ENCODE measurements at regions not wholly inside any gene's neighbourhood (a gene's known extent, or its start where the extent isn't known, plus 50 kb on each side); places are given as distances from the start of the nearest gene placed in this dataset.
"Not testable (repeated sequence)": the region's sequence is repeated elsewhere in the genome, so short reads cannot be mapped to it uniquely, and the experiment has no call there.

DNA sequence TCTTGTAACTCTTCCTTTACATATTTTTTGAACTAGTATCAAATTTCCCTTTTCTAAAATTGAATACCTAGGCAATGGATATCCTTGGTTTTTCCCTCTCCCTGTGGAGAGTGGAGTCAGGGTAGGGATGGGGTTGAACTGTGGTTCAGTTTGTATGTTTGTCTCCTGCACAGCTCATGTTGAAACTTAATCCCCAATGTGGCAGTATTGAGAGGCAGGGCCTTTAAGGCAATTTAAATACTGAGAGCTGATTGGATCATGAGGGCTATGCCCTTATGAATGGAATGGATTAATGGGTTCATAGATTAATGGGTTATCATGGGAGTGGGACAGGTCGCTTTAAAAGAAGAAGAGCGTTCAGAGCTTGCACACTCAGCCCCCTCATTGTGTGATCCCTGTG, 127.2 kb upstream of the RGS6 start:
- no peak overlapping the region for H3K27ac Mint-ChIP-seq
- peaks cover 0 to 2% (median 0%) of the 10 kb centered on the region in 4 donors for H3K4me1 Mint-ChIP-seq
- Histone ChIP-seq H3K36me3 (ENCODE audit: control insufficient read depth, insufficient read depth, low read length) (no peaks in the 10 kb centered on the region), H3K27ac (ENCODE audit: insufficient read depth, low read length, poor library complexity, severe bottlenecking) (no peak overlapping the region), H3K27me3 (ENCODE audit: control insufficient read depth, insufficient read depth, low read length) (peaks cover 11% of the 10 kb centered on the region), H3K4me1 (ENCODE audit: control insufficient read depth, insufficient read depth, low read length, poor library complexity, severe bottlenecking) (no peaks in the 10 kb centered on the region), H3K9me3 (ENCODE audit: control insufficient read depth in 2 of 2, low read length in 2 of 2) (no peaks in the 10 kb centered on the region), H3K4me3 (ENCODE audit: low read depth, low read length) (no peak overlapping the region)
- H3K9me3 Mint-ChIP-seq = peaks cover 0 to 6% (median 2%) of the 10 kb centered on the region in 7 donors
- ATAC-seq (ENCODE audit: low read depth in 2 of 2) = no peak
- no peaks in the 10 kb centered on the region for H3K36me3 Mint-ChIP-seq
- H3K4me3 Mint-ChIP-seq = no peak overlapping the region
- no peak for DNase-seq
- H3K27me3 Mint-ChIP-seq = peaks cover 28% of the 10 kb centered on the region

DNA sequence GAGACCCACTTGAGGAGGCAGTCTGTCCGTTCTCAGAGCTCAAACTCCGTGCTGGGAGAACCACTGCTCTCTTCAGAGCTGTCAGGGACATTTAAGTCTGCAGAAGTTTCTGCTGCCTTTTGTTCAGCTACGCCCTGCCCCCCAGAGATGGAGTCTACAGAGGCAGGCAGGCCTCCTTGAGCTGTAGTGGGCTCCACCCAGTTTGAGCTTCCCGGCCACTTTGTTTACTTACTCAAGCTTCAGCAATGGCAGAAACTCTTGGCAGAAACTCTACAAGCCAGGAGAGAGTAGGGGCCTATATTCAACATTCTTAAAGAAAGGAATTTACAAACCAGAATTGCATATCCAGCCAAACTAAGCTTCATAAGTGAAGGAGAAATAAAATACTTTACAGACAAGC, 125.2 kb upstream of the RGS6 start:
- Mint-ChIP-seq H3K9me3 (peaks cover 0 to 14% (median 5%) of the 10 kb centered on the region in 7 donors), H3K27me3 (peaks cover 29% of the 10 kb centered on the region)
- H3K9me3 ChIP-seq (ENCODE audit: control insufficient read depth in 2 of 2, low read length in 2 of 2); H3K4me3 Mint-ChIP-seq; H3K36me3 Mint-ChIP-seq; H3K27ac Mint-ChIP-seq; H3K27ac ChIP-seq (ENCODE audit: insufficient read depth, low read length, poor library complexity, severe bottlenecking); H3K36me3 ChIP-seq (ENCODE audit: control insufficient read depth, insufficient read depth, low read length); ATAC-seq (ENCODE audit: low read depth in 2 of 2); H3K4me3 ChIP-seq (ENCODE audit: low read depth, low read length); DNase-seq; H3K4me1 Mint-ChIP-seq; H3K27me3 ChIP-seq (ENCODE audit: control insufficient read depth, insufficient read depth, low read length); H3K4me1 ChIP-seq (ENCODE audit: control insufficient read depth, insufficient read depth, low read length, poor library complexity, severe bottlenecking): not testable (repeated sequence)

- not testable (repeated sequence) for DNase-seq; ATAC-seq (ENCODE audit: low read depth in 2 of 2); H3K4me3 Mint-ChIP-seq; H3K36me3 ChIP-seq (ENCODE audit: control insufficient read depth, insufficient read depth, low read length); H3K4me1 ChIP-seq (ENCODE audit: control insufficient read depth, insufficient read depth, low read length, poor library complexity, severe bottlenecking); H3K27me3 ChIP-seq (ENCODE audit: control insufficient read depth, insufficient read depth, low read length); H3K27ac Mint-ChIP-seq; H3K27ac ChIP-seq (ENCODE audit: insufficient read depth, low read length, poor library complexity, severe bottlenecking); H3K4me3 ChIP-seq (ENCODE audit: low read depth, low read length); H3K4me1 Mint-ChIP-seq; H3K9me3 ChIP-seq (ENCODE audit: control insufficient read depth in 2 of 2, low read length in 2 of 2); H3K36me3 Mint-ChIP-seq
- peaks cover 0 to 14% (median 5%) of the 10 kb centered on the region in 7 donors for H3K9me3 Mint-ChIP-seq
- peaks cover 27% of the 10 kb centered on the region for H3K27me3 Mint-ChIP-seq
Observed at GRCh38 chr14:71810800-71811199, 121.4 kb upstream of the RGS6 start.

DNA sequence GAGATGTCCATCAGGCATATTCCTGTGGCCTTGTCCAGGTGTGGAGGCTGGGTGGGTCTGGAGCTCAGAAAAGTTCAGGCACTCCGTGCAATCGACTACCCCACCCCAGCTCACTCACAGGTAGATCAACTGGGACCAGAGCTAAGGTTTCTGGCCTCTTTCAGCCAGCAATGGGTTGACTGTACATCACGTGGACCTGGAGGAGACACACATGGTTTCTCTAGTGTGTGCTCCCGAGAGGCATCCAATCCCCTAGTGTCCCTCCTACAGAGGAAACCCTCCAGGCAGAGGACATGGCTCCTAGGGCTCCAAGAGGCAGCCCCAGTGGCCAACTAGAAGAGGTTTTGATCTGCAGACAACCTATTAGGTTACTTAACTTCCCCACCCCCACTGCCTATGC, 119.5 kb upstream of the RGS6 start:
- H3K4me1 Mint-ChIP-seq = no peaks in the 10 kb centered on the region
- no peaks in the 10 kb centered on the region for H3K36me3 Mint-ChIP-seq
- H3K4me3 Mint-ChIP-seq = no peak overlapping the region
- ATAC-seq (ENCODE audit: low read depth in 2 of 2) (no peak), DNase-seq (no peak)
- Histone ChIP-seq H3K27me3 (ENCODE audit: control insufficient read depth, insufficient read depth, low read length) (no peaks in the 10 kb centered on the region), H3K9me3 (ENCODE audit: control insufficient read depth in 2 of 2, low read length in 2 of 2) (no peaks in the 10 kb centered on the region), H3K36me3 (ENCODE audit: control insufficient read depth, insufficient read depth, low read length) (no peaks in the 10 kb centered on the region), H3K4me3 (ENCODE audit: low read depth, low read length) (no peak overlapping the region), H3K27ac (ENCODE audit: insufficient read depth, low read length, poor library complexity, severe bottlenecking) (no peak overlapping the region), H3K4me1 (ENCODE audit: control insufficient read depth, insufficient read depth, low read length, poor library complexity, severe bottlenecking) (no peaks in the 10 kb centered on the region)
- H3K9me3 Mint-ChIP-seq = peaks cover 0 to 14% (median 2%) of the 10 kb centered on the region in 7 donors
- no peak overlapping the region for H3K27ac Mint-ChIP-seq
- H3K27me3 Mint-ChIP-seq = peaks cover 35% of the 10 kb centered on the region

DNA sequence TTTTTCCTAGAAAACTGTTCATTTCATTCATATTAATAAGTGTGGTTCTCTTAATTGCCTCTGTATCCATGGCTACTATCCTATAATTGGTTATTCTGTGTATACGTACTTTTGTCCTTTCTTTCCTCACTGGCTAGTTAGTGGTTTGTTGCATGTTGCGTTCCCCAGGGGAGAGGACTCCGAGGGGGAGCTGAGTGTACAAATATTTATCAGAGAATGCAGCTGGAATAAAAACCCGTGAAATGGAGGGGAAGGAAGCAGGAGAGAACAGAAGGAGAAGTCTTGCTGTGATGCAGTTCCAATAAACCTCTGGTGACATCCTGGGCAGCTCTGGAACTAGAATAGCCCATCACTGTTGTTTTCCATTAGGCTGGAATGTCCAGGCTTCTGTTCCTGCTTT, 117.1 kb upstream of the RGS6 start:
- Histone ChIP-seq H3K27me3 (ENCODE audit: control insufficient read depth, insufficient read depth, low read length) (no peaks in the 10 kb centered on the region), H3K4me1 (ENCODE audit: control insufficient read depth, insufficient read depth, low read length, poor library complexity, severe bottlenecking) (no peaks in the 10 kb centered on the region), H3K27ac (ENCODE audit: insufficient read depth, low read length, poor library complexity, severe bottlenecking) (no peak overlapping the region), H3K36me3 (ENCODE audit: control insufficient read depth, insufficient read depth, low read length) (no peaks in the 10 kb centered on the region), H3K9me3 (ENCODE audit: control insufficient read depth in 2 of 2, low read length in 2 of 2) (no peaks in the 10 kb centered on the region), H3K4me3 (ENCODE audit: low read depth, low read length) (no peak overlapping the region)
- Mint-ChIP-seq H3K36me3 (no peaks in the 10 kb centered on the region), H3K9me3 (peaks cover 0 to 8% (median 0%) of the 10 kb centered on the region in 7 donors), H3K4me3 (no peak overlapping the region), H3K27ac (no peak overlapping the region), H3K4me1 (no peaks in the 10 kb centered on the region), H3K27me3 (peaks cover 41% of the 10 kb centered on the region)
- ATAC-seq (ENCODE audit: low read depth in 2 of 2) (no peak), DNase-seq (no peak)

DNA sequence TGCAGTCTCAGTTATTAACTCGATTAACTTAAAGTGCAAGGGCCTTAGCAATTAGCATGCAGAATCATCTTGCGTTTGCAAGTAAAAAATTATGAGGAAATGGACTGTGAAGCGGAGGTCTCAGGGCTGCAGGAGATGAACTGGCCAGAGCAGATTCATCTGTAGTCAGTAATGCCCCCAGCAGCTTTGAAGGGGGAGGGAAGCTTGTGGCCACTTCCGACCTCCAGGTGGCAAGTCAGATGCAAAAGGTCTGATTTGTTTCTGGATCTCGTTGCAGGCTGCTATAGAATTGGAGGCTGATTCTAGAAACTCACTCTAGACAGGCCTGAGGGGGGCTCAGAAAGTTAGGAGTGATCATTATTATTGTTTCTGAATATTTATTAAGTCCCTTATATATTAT, 107.4 kb upstream of the RGS6 start:
- H3K9me3 Mint-ChIP-seq = peaks cover 0 to 1% (median 0%) of the 10 kb centered on the region in 7 donors
- peaks cover 0 to 1% of the 10 kb centered on the region in 2 experiments for H3K9me3 ChIP-seq (ENCODE audit: control insufficient read depth in 2 of 2, low read length in 2 of 2)
- H3K36me3 ChIP-seq (ENCODE audit: control insufficient read depth, insufficient read depth, low read length) = no peaks in the 10 kb centered on the region
- H3K27me3 Mint-ChIP-seq = peaks cover 36% of the 10 kb centered on the region
- H3K4me3 ChIP-seq (ENCODE audit: low read depth, low read length) = no peak overlapping the region
- H3K4me1 ChIP-seq (ENCODE audit: control insufficient read depth, insufficient read depth, low read length, poor library complexity, severe bottlenecking) = no peaks in the 10 kb centered on the region
- no peak overlapping the region for H3K4me3 Mint-ChIP-seq
- H3K4me1 Mint-ChIP-seq = peaks cover 0 to 6% (median 0%) of the 10 kb centered on the region in 4 donors
- H3K27me3 ChIP-seq (ENCODE audit: control insufficient read depth, insufficient read depth, low read length) = no peaks in the 10 kb centered on the region
- DNase-seq (no peak), ATAC-seq (ENCODE audit: low read depth in 2 of 2) (no peak)
- no peak overlapping the region for H3K27ac Mint-ChIP-seq
- H3K36me3 Mint-ChIP-seq = no peaks in the 10 kb centered on the region
- H3K27ac ChIP-seq (ENCODE audit: insufficient read depth, low read length, poor library complexity, severe bottlenecking) = no peak overlapping the region

- Mint-ChIP-seq H3K36me3 (no peaks in the 10 kb centered on the region), H3K27me3 (peaks cover 36% of the 10 kb centered on the region), H3K9me3 (peaks cover 0 to 15% (median 5%) of the 10 kb centered on the region in 7 donors), H3K27ac (no peak overlapping the region), H3K4me1 (no peaks in the 10 kb centered on the region), H3K4me3 (no peak overlapping the region)
- DNase-seq (no peak), ATAC-seq (ENCODE audit: low read depth in 2 of 2) (no peak)
- H3K4me1 ChIP-seq (ENCODE audit: control insufficient read depth, insufficient read depth, low read length, poor library complexity, severe bottlenecking) = no peaks in the 10 kb centered on the region
- no peak overlapping the region for H3K4me3 ChIP-seq (ENCODE audit: low read depth, low read length)
- H3K36me3 ChIP-seq (ENCODE audit: control insufficient read depth, insufficient read depth, low read length) = no peaks in the 10 kb centered on the region
- H3K27me3 ChIP-seq (ENCODE audit: control insufficient read depth, insufficient read depth, low read length) = no peaks in the 10 kb centered on the region
- H3K27ac ChIP-seq (ENCODE audit: insufficient read depth, low read length, poor library complexity, severe bottlenecking) = no peak overlapping the region
- peaks cover 4 to 13% of the 10 kb centered on the region in 2 experiments for H3K9me3 ChIP-seq (ENCODE audit: control insufficient read depth in 2 of 2, low read length in 2 of 2)
Observed at GRCh38 chr14:71833476-71833875, 98.8 kb upstream of the RGS6 start.

- Mint-ChIP-seq H3K4me1 (no peaks in the 10 kb centered on the region), H3K27ac (no peak overlapping the region), H3K36me3 (no peaks in the 10 kb centered on the region), H3K4me3 (no peak overlapping the region), H3K27me3 (peaks cover 30% of the 10 kb centered on the region), H3K9me3 (peaks cover 0 to 15% (median 4%) of the 10 kb centered on the region in 7 donors)
- ATAC-seq (ENCODE audit: low read depth in 2 of 2) (no peak), DNase-seq (no peak)
- H3K27ac ChIP-seq (ENCODE audit: insufficient read depth, low read length, poor library complexity, severe bottlenecking) = no peak overlapping the region
- peaks cover 4 to 13% of the 10 kb centered on the region in 2 experiments for H3K9me3 ChIP-seq (ENCODE audit: control insufficient read depth in 2 of 2, low read length in 2 of 2)
- no peaks in the 10 kb centered on the region for H3K36me3 ChIP-seq (ENCODE audit: control insufficient read depth, insufficient read depth, low read length)
- H3K4me3 ChIP-seq (ENCODE audit: low read depth, low read length) = no peak overlapping the region
- no peaks in the 10 kb centered on the region for H3K27me3 ChIP-seq (ENCODE audit: control insufficient read depth, insufficient read depth, low read length)
- H3K4me1 ChIP-seq (ENCODE audit: control insufficient read depth, insufficient read depth, low read length, poor library complexity, severe bottlenecking) = no peaks in the 10 kb centered on the region
Observed at GRCh38 chr14:71834284-71835204, 97.7 kb upstream of the RGS6 start.

All from CD4-positive, CD25-positive, alpha-beta regulatory T cell (primary cell).